GM19463 (cell line): ENCODE measurements at regions not wholly inside any gene's neighbourhood (a gene's known extent, or its start where the extent isn't known, plus 50 kb on each side); places are given as distances from the start of the nearest gene placed in this dataset.
"Not testable (repeated sequence)": the region's sequence is repeated elsewhere in the genome, so short reads cannot be mapped to it uniquely, and the experiment has no call there.

Source experiments
- ATAC-seq: cut with Tn5 transposase; IDR thresholded peaks from one replicate; pipeline ENCODE4 v1.9.1; 2021; ENCODE audit warnings: mild to moderate bottlenecking, moderate library complexity; ENCODE audit not compliant: unreplicated experiment

- ATAC-seq = no peak
These were observed 2695.0 kb upstream of the DEFB115 start for GRCh38 chr20:28562510-28562898.

GRCh38 chr20:28562899-28563521, 2694.5 kb upstream of the DEFB115 start:
- ATAC-seq = not testable (repeated sequence)

GRCh38 chr20:28564024-28564423, 2693.4 kb upstream of the DEFB115 start:
- not testable (repeated sequence) for ATAC-seq

- ATAC-seq = not testable (repeated sequence)
These were observed 2692.6 kb upstream of the DEFB115 start for GRCh38 chr20:28564688-28565463.

GRCh38 chr20:28575991-28576390, 2681.5 kb upstream of the DEFB115 start:
- ATAC-seq = not testable (repeated sequence)

- ATAC-seq = not testable (repeated sequence)
These were observed 2665.8 kb upstream of the DEFB115 start for GRCh38 chr20:28591680-28592079.

GRCh38 chr20:28593383-28593782, 2664.1 kb upstream of the DEFB115 start:
- ATAC-seq = not testable (repeated sequence)

GRCh38 chr20:28594476-28594875, 2663.0 kb upstream of the DEFB115 start:
- ATAC-seq = not testable (repeated sequence)

GRCh38 chr20:28602006-28602402, 2655.5 kb upstream of the DEFB115 start:
- not testable (repeated sequence) for ATAC-seq

GRCh38 chr20:28602403-28603217, 2654.9 kb upstream of the DEFB115 start:
- peak; percentile 95 for ATAC-seq

- ATAC-seq = not testable (repeated sequence)
These were observed 2654.3 kb upstream of the DEFB115 start for GRCh38 chr20:28603218-28603577.

- no peak for ATAC-seq
These were observed 2641.1 kb upstream of the DEFB115 start for GRCh38 chr20:28616354-28616753.

GRCh38 chr20:28619956-28620651, 2637.4 kb upstream of the DEFB115 start:
- ATAC-seq = not testable (repeated sequence)

- not testable (repeated sequence) for ATAC-seq
These were observed 2632.4 kb upstream of the DEFB115 start for GRCh38 chr20:28625112-28625511.

GRCh38 chr20:28640831-28641230, 2616.6 kb upstream of the DEFB115 start:
- ATAC-seq = not testable (repeated sequence)
